ENCODE measurements at regions not wholly inside any gene's neighbourhood (a gene's known extent, or its start where the extent isn't known, plus 50 kb on each side); places are given as distances from the start of the nearest gene placed in this dataset.
A peak's percentile ranks its signal among the peaks of the same experiment; 100 is the strongest.

DNA sequence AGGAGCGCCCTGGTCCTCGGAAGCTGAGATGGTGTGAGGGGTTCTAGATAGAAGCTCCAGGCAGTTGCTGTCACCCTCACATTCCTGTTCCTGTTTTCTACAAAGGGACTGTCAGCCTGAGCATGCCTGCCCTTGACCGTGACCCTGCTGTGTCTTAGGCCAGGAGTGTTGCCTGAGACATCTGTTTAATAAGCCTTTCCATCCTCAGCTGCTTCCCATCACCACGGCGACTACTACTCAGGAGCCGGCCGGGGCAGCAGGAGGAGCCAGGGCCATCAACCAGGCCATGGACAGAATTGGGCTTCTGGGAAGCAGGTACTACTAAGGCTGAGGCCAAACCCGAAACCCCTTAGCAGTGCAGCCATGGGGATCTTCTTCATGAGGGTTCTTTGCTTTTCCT lies 151.4 kb downstream of the KATNIP start:
- Histone ChIP-seq H3K36me3 (ENCODE audit: control insufficient read depth, insufficient read depth, low read length, severe bottlenecking) (peaks cover 16% of the 10 kb centered on the region), H3K4me1 (ENCODE audit: control insufficient read depth, insufficient read depth, low read length) (no peaks in the 10 kb centered on the region), H3K9ac (ENCODE audit: low read length) (no peak overlapping the region), H3K4me3 (ENCODE audit: low read length) (no peak overlapping the region), H3K27me3 (replicated peaks; ENCODE audit: control insufficient read depth, insufficient read depth, low read length) (no peaks in the 10 kb centered on the region), H3K9me3 (ENCODE audit: control insufficient read depth, low read length) (no peaks in the 10 kb centered on the region)
- no peak for DNase-seq (ENCODE audit: low read depth)

DNA sequence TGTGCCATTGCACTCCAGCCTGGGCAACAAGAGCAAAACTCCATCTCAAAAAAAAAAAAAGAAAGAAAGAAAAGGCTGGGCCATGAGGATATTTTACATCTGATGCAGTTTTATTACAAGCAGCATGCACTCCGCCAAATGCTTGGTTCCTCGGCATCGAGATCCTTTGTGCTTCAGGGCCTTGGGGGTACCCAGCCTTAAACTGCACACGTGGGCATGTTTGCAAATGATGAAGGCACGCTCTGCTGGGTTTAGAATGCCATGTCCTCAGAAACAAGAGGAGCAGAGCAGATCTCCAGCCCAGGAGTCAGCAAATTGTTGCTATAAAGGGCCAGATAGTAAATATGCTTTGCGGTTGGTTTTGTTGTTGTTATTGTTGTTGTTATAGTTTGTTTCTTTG lies 153.2 kb downstream of the KATNIP start:
- no peaks in the 10 kb centered on the region for H3K27me3 ChIP-seq (replicated peaks; ENCODE audit: control insufficient read depth, insufficient read depth, low read length)
- no peak overlapping the region for H3K4me3 ChIP-seq (ENCODE audit: low read length)
- DNase-seq (ENCODE audit: low read depth) = no peak
- no peak overlapping the region for H3K9ac ChIP-seq (ENCODE audit: low read length)
- H3K36me3 ChIP-seq (ENCODE audit: control insufficient read depth, insufficient read depth, low read length, severe bottlenecking) = peaks cover 31% of the 10 kb centered on the region
- H3K4me1 ChIP-seq (ENCODE audit: control insufficient read depth, insufficient read depth, low read length) = no peaks in the 10 kb centered on the region
- no peaks in the 10 kb centered on the region for H3K9me3 ChIP-seq (ENCODE audit: control insufficient read depth, low read length)

DNA sequence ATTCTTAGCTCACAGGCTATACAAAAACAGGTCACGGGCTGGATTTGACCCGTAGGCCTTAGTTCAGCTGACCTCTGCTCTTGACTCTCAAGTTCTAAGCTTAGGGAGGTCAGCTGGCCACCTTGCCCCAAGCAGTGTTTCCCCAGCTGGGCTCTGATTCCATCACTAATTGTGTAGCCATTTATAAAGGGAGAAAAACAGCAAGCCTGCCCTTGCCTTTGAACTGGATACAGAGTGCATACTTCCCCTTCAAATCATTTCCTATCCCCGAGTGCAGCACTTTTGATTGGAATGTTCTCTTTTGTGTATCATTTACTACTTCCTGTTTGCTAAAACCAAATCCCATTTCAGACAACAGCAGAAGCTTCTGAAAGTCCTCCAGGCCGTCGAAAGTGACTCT lies 153.6 kb downstream of the KATNIP start:
- Histone ChIP-seq H3K9ac (ENCODE audit: low read length) (no peak overlapping the region), H3K9me3 (ENCODE audit: control insufficient read depth, low read length) (no peaks in the 10 kb centered on the region), H3K36me3 (ENCODE audit: control insufficient read depth, insufficient read depth, low read length, severe bottlenecking) (peaks cover 35% of the 10 kb centered on the region), H3K4me3 (ENCODE audit: low read length) (no peak overlapping the region), H3K4me1 (ENCODE audit: control insufficient read depth, insufficient read depth, low read length) (no peaks in the 10 kb centered on the region), H3K27me3 (replicated peaks; ENCODE audit: control insufficient read depth, insufficient read depth, low read length) (no peaks in the 10 kb centered on the region)
- DNase-seq (ENCODE audit: low read depth) = peak; percentile 33

DNA sequence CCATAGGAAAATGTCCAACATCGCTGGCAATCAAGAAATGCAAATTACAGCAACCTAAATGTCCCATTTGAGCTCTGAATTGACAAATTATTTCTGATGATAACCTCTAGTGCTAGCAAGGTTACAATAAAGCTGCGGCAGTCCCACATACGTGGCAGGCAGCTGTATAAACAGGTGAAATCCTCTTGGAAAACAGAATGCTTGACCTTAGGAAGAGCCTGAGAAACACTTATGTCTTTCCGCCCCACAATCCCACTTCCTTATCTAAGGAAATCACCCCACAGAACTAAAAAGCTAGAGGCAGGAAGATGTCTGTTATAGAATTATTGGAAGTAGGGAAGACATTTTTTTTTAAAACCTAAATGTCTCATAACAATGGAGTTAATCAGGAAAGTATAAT lies 154.3 kb downstream of the KATNIP start:
- DNase-seq (ENCODE audit: low read depth) = no peak
- H3K27me3 ChIP-seq (replicated peaks; ENCODE audit: control insufficient read depth, insufficient read depth, low read length) = no peaks in the 10 kb centered on the region
- H3K36me3 ChIP-seq (ENCODE audit: control insufficient read depth, insufficient read depth, low read length, severe bottlenecking) = peaks cover 31% of the 10 kb centered on the region

DNA sequence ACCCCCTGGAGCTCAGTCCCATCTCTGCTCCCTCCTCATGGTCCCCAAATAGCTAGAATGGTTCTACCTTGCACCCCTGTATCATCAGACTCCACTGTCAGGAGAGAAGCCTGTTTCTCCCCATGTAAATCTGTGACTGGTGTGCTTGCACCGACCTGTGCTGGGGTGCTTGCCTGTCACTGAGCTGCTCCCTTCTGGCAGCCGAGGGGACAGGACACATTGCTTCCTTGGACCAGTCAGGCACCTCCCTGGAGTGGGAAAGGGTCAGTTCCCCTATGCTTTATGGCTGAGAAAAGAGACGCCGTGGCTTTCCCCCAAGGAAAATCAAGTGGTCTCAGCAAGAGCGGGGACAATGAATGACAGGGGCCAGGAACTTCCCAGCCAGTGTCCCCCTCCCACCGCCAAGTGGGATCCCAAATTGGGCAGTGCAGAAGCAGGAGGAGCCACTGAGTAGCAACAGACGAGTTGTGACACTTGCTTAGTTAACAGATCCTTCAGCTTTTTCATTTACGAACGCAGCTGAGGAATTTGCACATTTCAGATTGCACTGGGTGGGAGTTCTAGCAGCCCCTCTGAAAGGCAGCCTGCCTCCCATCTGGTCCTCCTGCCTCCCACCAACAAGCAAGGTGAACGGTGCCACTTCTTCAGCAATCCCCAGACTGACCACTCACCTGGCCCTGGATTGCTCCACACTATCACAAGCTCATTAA lies 156.4 kb downstream of the KATNIP start:
- no peak for DNase-seq (ENCODE audit: low read depth)
- Histone ChIP-seq H3K9ac (ENCODE audit: low read length) (no peak overlapping the region), H3K36me3 (ENCODE audit: control insufficient read depth, insufficient read depth, low read length, severe bottlenecking) (peaks cover 36% of the 10 kb centered on the region), H3K27me3 (replicated peaks; ENCODE audit: control insufficient read depth, insufficient read depth, low read length) (no peaks in the 10 kb centered on the region), H3K4me3 (ENCODE audit: low read length) (no peak overlapping the region), H3K4me1 (ENCODE audit: control insufficient read depth, insufficient read depth, low read length) (no peaks in the 10 kb centered on the region), H3K9me3 (ENCODE audit: control insufficient read depth, low read length) (no peaks in the 10 kb centered on the region)

More for the DNA sequence above, 154.3 kb downstream of the KATNIP start:
- Histone ChIP-seq H3K9ac (ENCODE audit: low read length) (no peak overlapping the region), H3K4me3 (ENCODE audit: low read length) (no peak overlapping the region), H3K9me3 (ENCODE audit: control insufficient read depth, low read length) (no peaks in the 10 kb centered on the region), H3K4me1 (ENCODE audit: control insufficient read depth, insufficient read depth, low read length) (no peaks in the 10 kb centered on the region)

DNA sequence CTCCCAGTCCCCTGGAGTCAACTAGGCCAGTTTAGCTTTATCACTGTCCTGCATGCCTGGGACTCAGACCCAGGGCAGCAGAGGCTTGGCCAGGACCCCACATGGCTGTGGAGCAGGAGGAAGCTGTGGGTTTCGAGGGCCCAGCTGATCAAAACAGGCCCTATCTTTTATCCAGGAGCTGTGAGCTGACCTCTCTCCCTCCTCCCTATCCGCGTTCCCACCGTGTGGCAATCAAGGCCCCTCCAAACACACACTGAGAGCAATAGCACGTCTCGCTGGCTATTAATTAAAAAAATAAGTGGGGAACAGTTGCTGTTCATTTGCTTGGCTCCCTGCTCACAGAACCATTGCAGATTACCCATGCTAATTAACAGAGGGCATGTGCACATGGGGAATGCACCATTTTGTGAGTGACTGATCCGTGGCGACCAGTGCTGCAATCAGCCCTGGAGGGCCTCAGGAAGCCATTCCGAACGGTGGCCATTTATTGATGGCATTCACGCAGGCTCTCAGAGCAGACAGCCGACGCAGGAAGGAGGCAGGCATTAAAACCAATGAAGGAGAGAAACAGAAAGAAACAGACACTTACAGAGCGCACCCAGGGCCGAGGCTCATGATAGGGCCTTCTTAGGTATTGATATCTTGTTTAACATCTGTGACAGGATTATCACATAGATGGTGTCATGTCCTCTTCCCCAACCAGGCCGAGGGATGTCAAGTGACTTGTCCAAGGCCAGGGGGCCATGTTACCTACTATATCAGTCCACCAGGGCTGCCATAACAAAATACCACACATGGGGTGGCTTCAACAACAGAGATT lies 157.1 kb downstream of the KATNIP start:
- no peak overlapping the region for H3K4me3 ChIP-seq (ENCODE audit: low read length)
- DNase-seq (ENCODE audit: low read depth) = no peak
- H3K27me3 ChIP-seq (replicated peaks; ENCODE audit: control insufficient read depth, insufficient read depth, low read length) = no peaks in the 10 kb centered on the region
- peaks cover 33% of the 10 kb centered on the region for H3K36me3 ChIP-seq (ENCODE audit: control insufficient read depth, insufficient read depth, low read length, severe bottlenecking)
- H3K9ac ChIP-seq (ENCODE audit: low read length) = no peak overlapping the region
- no peaks in the 10 kb centered on the region for H3K4me1 ChIP-seq (ENCODE audit: control insufficient read depth, insufficient read depth, low read length)
- no peaks in the 10 kb centered on the region for H3K9me3 ChIP-seq (ENCODE audit: control insufficient read depth, low read length)

DNA sequence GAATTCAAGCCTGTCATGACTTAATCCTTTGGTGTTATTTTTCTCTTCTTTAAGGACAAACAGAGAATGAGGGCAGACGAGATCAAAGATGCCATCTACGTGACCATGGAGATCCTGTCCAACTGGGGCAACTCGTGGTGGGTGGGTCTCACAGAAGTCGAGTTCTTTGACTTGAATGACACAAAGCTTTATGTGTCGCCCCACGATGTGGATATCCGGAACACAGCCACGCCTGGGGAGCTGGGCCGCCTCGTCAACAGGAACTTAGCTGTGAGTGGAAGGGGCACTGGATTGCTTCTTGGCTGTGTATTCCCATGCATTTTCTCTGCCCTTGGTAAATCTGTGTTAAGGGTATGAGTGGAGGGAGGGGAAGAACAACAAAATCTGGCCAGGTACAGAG lies 158.7 kb downstream of the KATNIP start:
- Histone ChIP-seq H3K27me3 (replicated peaks; ENCODE audit: control insufficient read depth, insufficient read depth, low read length) (no peaks in the 10 kb centered on the region), H3K4me3 (ENCODE audit: low read length) (no peak overlapping the region), H3K36me3 (ENCODE audit: control insufficient read depth, insufficient read depth, low read length, severe bottlenecking) (peaks cover 33% of the 10 kb centered on the region), H3K9me3 (ENCODE audit: control insufficient read depth, low read length) (no peaks in the 10 kb centered on the region), H3K9ac (ENCODE audit: low read length) (no peak overlapping the region), H3K4me1 (ENCODE audit: control insufficient read depth, insufficient read depth, low read length) (no peaks in the 10 kb centered on the region)
- DNase-seq (ENCODE audit: low read depth) = no peak

DNA sequence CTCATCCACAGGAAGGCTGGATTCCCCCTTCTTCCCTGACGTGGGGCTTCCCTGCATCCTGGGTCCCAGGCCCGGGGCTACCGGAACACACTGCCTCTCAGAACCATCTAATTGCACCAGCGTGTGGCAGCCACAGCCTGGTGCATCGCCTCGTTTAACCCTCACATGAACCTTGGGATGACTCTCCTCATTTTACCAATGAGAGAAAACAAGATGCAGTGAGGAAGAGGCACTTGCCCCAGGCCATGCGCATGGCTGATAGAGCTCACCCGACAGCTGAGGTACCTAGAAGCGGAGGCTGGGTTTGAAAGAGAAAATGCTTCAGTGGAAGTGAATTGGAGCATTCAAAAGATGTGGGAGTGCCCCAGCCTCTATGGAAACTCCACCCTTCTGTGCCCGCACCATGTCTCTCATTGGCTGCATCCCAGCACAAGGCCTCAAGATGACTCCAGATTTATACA lies 162.3 kb downstream of the KATNIP start:
- H3K4me1 ChIP-seq (ENCODE audit: control insufficient read depth, insufficient read depth, low read length) = no peaks in the 10 kb centered on the region
- H3K9me3 ChIP-seq (ENCODE audit: control insufficient read depth, low read length) = no peaks in the 10 kb centered on the region
- H3K36me3 ChIP-seq (ENCODE audit: control insufficient read depth, insufficient read depth, low read length, severe bottlenecking) = peaks cover 21% of the 10 kb centered on the region
- H3K27me3 ChIP-seq (replicated peaks; ENCODE audit: control insufficient read depth, insufficient read depth, low read length) = no peaks in the 10 kb centered on the region
- H3K4me3 ChIP-seq (ENCODE audit: low read length) = no peak overlapping the region
- no peak for DNase-seq (ENCODE audit: low read depth)
- H3K9ac ChIP-seq (ENCODE audit: low read length) = no peak overlapping the region

DNA sequence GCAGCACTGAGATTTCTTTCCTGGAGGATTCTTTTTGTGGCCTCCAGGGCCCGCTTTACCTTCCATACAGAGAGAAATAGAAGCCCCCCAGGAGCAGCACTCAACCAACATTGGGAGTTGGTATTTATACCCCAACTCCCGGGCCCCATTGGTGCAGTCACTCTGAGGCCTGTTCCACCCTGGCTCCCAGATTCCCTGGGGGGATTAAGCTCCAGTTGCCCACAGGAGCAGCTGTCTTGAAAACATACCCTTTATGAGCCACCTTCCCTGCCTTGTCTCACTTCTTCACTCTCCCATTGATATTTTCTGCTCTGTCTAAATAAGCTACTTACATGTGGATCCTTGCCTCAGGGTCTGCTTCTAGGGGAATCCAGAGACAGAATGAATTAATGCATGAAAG lies 167.8 kb downstream of the KATNIP start:
- H3K9ac ChIP-seq (ENCODE audit: low read length) = no peak overlapping the region
- H3K9me3 ChIP-seq (ENCODE audit: control insufficient read depth, low read length) = no peaks in the 10 kb centered on the region
- no peak overlapping the region for H3K4me3 ChIP-seq (ENCODE audit: low read length)
- H3K36me3 ChIP-seq (ENCODE audit: control insufficient read depth, insufficient read depth, low read length, severe bottlenecking) = peaks cover 5% of the 10 kb centered on the region
- H3K4me1 ChIP-seq (ENCODE audit: control insufficient read depth, insufficient read depth, low read length) = peaks cover 22% of the 10 kb centered on the region
- no peak for DNase-seq (ENCODE audit: low read depth)
- H3K27me3 ChIP-seq (replicated peaks; ENCODE audit: control insufficient read depth, insufficient read depth, low read length) = no peaks in the 10 kb centered on the region

DNA sequence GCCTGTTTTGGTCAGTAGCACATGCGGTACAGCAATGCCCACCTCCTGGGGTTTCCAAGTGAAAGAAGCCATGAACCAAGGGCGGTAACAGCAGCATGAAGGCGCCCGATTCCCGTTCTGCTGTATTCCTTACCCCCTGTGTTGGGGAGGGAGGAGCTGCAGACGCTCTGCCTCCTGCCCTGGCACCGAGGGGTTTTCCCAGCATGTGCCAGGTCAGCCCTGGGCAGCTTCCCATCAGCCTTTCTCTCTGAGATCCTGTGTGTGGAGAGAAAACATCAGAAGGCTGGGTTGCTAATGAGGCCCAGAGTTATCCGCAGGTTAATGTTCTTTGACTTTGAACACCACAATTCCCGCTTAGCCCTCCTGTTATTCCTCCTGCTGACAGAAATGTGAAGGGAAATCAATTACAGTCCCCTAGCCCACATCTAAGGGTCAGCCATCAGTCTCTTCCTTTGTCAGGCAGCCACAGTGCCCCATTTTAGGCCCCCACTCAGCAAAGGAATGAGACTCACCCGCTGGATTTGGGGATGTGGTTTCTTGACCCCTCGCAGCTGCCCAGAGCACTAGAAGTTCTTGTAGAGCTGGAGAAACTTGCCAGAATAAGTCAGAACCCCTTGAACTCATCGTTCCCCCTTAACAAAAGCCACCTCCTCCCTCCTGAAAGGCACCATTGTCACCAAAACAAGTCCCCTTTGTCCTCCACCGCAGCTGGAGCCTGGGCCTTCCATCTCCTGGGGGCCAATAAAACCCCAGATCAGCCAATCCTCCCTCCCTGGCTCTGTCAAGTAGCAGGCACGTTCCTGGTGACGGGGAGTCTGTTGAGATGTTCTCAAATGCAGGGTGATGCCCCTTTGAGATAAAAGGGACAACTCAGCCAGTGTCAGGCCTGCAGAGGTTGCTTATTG lies 168.5 kb downstream of the KATNIP start:
- Histone ChIP-seq H3K9me3 (ENCODE audit: control insufficient read depth, low read length) (no peaks in the 10 kb centered on the region), H3K36me3 (ENCODE audit: control insufficient read depth, insufficient read depth, low read length, severe bottlenecking) (peaks cover 9% of the 10 kb centered on the region), H3K27me3 (replicated peaks; ENCODE audit: control insufficient read depth, insufficient read depth, low read length) (no peaks in the 10 kb centered on the region), H3K4me3 (ENCODE audit: low read length) (no peak overlapping the region), H3K9ac (ENCODE audit: low read length) (no peak overlapping the region), H3K4me1 (ENCODE audit: control insufficient read depth, insufficient read depth, low read length) (peaks cover 22% of the 10 kb centered on the region)
- DNase-seq (ENCODE audit: low read depth) = no peak

DNA sequence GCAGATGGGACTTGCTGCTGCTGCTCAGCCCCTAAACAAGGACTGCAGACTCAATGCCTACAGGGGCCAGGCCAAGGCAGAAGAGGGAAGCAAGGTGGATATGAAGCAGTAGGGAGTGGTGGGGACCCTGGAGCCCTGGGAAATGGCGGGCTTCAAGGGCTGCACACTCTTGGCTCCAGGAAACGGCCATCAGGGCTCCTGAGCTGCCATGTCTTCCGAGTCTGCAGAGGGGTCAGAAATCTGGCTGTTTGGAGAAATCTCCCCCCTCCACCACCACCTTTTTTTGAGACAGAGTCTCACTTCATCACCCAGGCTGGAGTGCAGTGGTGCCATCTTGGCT lies 169.1 kb downstream of the KATNIP start:
- no peak for DNase-seq (ENCODE audit: low read depth)
- peaks cover 9% of the 10 kb centered on the region for H3K36me3 ChIP-seq (ENCODE audit: control insufficient read depth, insufficient read depth, low read length, severe bottlenecking)

More for the DNA sequence above, 169.1 kb downstream of the KATNIP start:
- H3K27me3 ChIP-seq (replicated peaks; ENCODE audit: control insufficient read depth, insufficient read depth, low read length) = no peaks in the 10 kb centered on the region
- H3K9me3 ChIP-seq (ENCODE audit: control insufficient read depth, low read length) = no peaks in the 10 kb centered on the region
- H3K4me3 ChIP-seq (ENCODE audit: low read length) = no peak overlapping the region
- H3K4me1 ChIP-seq (ENCODE audit: control insufficient read depth, insufficient read depth, low read length) = peaks cover 27% of the 10 kb centered on the region
- no peak overlapping the region for H3K9ac ChIP-seq (ENCODE audit: low read length)

Measured in adipocyte (in vitro differentiated cells).